Fibroblast of lung (primary cell): ENCODE measurements at regions not wholly inside any gene's neighbourhood (a gene's known extent, or its start where the extent isn't known, plus 50 kb on each side); places are given as distances from the start of the nearest gene placed in this dataset.

ENCODE experiments used
- DNase-seq, 2 donors: peaks; one replicate each; pipeline versions ENCODE4 v3.0.0 to v3.0.0-alpha.2; 2010; ENCODE audit warnings: low read depth in 2 of 2
- H2AFZ ChIP-seq: 2 replicates; pipeline ENCODE4 v1.5.1; 2012; ENCODE audit warnings: low read length, control low read depth, inconsistent platforms
- H3K27ac ChIP-seq: 2 replicates; pipeline ENCODE4 v1.5.1; 2011; ENCODE audit warnings: low read length, control low read depth; ENCODE audit not compliant: insufficient read depth
- H3K27me3 ChIP-seq: 2 replicates; pipeline ENCODE4 v1.5.1; 2011; ENCODE audit warnings: mild to moderate bottlenecking, low read length; ENCODE audit not compliant: control insufficient read depth, insufficient read depth
- H3K36me3 ChIP-seq: 2 replicates; pipeline ENCODE4 v1.5.1; 2011; ENCODE audit warnings: low read length; ENCODE audit not compliant: control insufficient read depth, insufficient read depth
- H3K4me1 ChIP-seq: 2 replicates; pipeline ENCODE4 v1.5.1; 2011; ENCODE audit warnings: low read length; ENCODE audit not compliant: control insufficient read depth, insufficient read depth; ENCODE audit errors: extremely low read depth
- H3K4me2 ChIP-seq: 2 replicates; pipeline ENCODE4 v1.5.1; 2011; ENCODE audit warnings: low read length, control low read depth; ENCODE audit not compliant: insufficient read depth; ENCODE audit errors: extremely low read depth
- H3K4me3 ChIP-seq, 4 experiments: fragments of 200-600 bp in 1 of 4; sonication (generic) in 1 of 4; replicated peaks in 1 of 4; 2 replicates each; pipeline ENCODE4 v1.5.1; 2011 to 2016; ENCODE audit warnings: low read length in 4 of 4, low read depth in 3 of 4, mild to moderate bottlenecking in 3 of 4, control low read depth in 2 of 4, inconsistent platforms in 1 of 4, mixed read lengths in 1 of 4; ENCODE audit not compliant: insufficient read depth in 1 of 4; ENCODE audit errors: control extremely low read depth in 1 of 4
- H3K79me2 ChIP-seq: 2 replicates; pipeline ENCODE4 v1.5.1; 2012; ENCODE audit warnings: mild to moderate bottlenecking, low read length, inconsistent platforms; ENCODE audit not compliant: control insufficient read depth, insufficient read depth
- H3K9ac ChIP-seq: 2 replicates; pipeline ENCODE4 v1.5.1; 2011; ENCODE audit warnings: mild to moderate bottlenecking, low read length, control low read depth; ENCODE audit not compliant: insufficient read depth
- H3K9me3 ChIP-seq: 2 replicates; pipeline ENCODE4 v1.5.1; 2012; ENCODE audit warnings: low read depth, low read length; ENCODE audit not compliant: control insufficient read depth, insufficient read depth
- H4K20me1 ChIP-seq: 2 replicates; pipeline ENCODE4 v1.5.1; 2011; ENCODE audit warnings: low read length; ENCODE audit not compliant: control insufficient read depth, insufficient read depth; ENCODE audit errors: extremely low read depth
- CTCF ChIP-seq, 2 donors: IDR thresholded peaks in 1 of 2; conservative IDR thresholded peaks in 1 of 2; 1 replicate in 1 of 2; 2 replicates in 1 of 2; pipeline ENCODE4 v1.5.1; 2011 to 2012; ENCODE audit warnings: low read length in 2 of 2, control low read depth in 1 of 2, inconsistent platforms in 1 of 2, low read depth in 1 of 2, mild to moderate bottlenecking in 1 of 2
- EZH2 ChIP-seq: IDR thresholded peaks from 2 replicates; pipeline ENCODE4 v1.5.1; 2012; ENCODE audit warnings: low read length, control low read depth, mild to moderate bottlenecking; ENCODE audit errors: missing control alignments

- no peak for TF ChIP-seq CTCF (conservative IDR thresholded peaks at IDR 0.05 in 1 of 2, IDR thresholded peaks at IDR 0.05 in 1 of 2; ENCODE audit: low read depth in 1 of 2, low read length in 2 of 2)
- TF ChIP-seq EZH2: no peak
- peak in 1 of 2 donors; percentile 21 for DNase-seq
- no peaks in the 10 kb centered on the region for H3K27me3 ChIP-seq
These were observed 93.9 kb upstream of the CDH8 start for GRCh38 chr16:62130101-62130500.

GRCh38 chr16:62105244-62105643, 69.0 kb upstream of the CDH8 start:
- Histone ChIP-seq H3K36me3 (no peaks in the 10 kb centered on the region), H4K20me1 (no peaks in the 10 kb centered on the region), H3K4me3 (no peak overlapping the region), H3K27ac (no peak overlapping the region), H2AFZ (no peak overlapping the region), H3K9me3 (no peaks in the 10 kb centered on the region), H3K27me3 (no peaks in the 10 kb centered on the region), H3K79me2 (no peaks in the 10 kb centered on the region), H3K4me2 (no peak overlapping the region), H3K9ac (no peak overlapping the region), H3K4me1 (no peaks in the 10 kb centered on the region)
- peak in 1 of 2 donors; percentile 0 for DNase-seq
- TF ChIP-seq EZH2 (no peak), CTCF (conservative IDR thresholded peaks at IDR 0.05 in 1 of 2, IDR thresholded peaks at IDR 0.05 in 1 of 2; ENCODE audit: low read depth in 1 of 2, low read length in 2 of 2) (no peak)

More at GRCh38 chr16:62130101-62130500, 93.9 kb upstream of the CDH8 start:
- no peaks in the 10 kb centered on the region for H3K4me1 ChIP-seq
- no peaks in the 10 kb centered on the region for H3K9me3 ChIP-seq
- no peaks in the 10 kb centered on the region for H4K20me1 ChIP-seq
- H3K9ac ChIP-seq: no peak overlapping the region
- no peak overlapping the region for H3K4me3 ChIP-seq
- no peaks in the 10 kb centered on the region for H3K79me2 ChIP-seq
- H3K4me2 ChIP-seq: no peak overlapping the region
- no peaks in the 10 kb centered on the region for H3K36me3 ChIP-seq
- no peak overlapping the region for H2AFZ ChIP-seq
- H3K27ac ChIP-seq: no peak overlapping the region

GRCh38 chr16:62102588-62102987, 66.3 kb upstream of the CDH8 start:
- no peak overlapping the region for H3K9ac ChIP-seq
- H2AFZ ChIP-seq: no peak overlapping the region
- H3K4me2 ChIP-seq: no peak overlapping the region
- H4K20me1 ChIP-seq: no peaks in the 10 kb centered on the region
- H3K4me3 ChIP-seq: no peak overlapping the region
- H3K79me2 ChIP-seq: no peaks in the 10 kb centered on the region
- no peaks in the 10 kb centered on the region for H3K9me3 ChIP-seq
- no peak overlapping the region for H3K27ac ChIP-seq
- H3K27me3 ChIP-seq: no peaks in the 10 kb centered on the region
- H3K4me1 ChIP-seq: no peaks in the 10 kb centered on the region
- H3K36me3 ChIP-seq: no peaks in the 10 kb centered on the region
- TF ChIP-seq CTCF (conservative IDR thresholded peaks at IDR 0.05 in 1 of 2, IDR thresholded peaks at IDR 0.05 in 1 of 2; ENCODE audit: low read depth in 1 of 2, low read length in 2 of 2) (no peak), EZH2 (no peak)
- no peak for DNase-seq
